NB4 (cell line): ENCODE measurements at regions not wholly inside any gene's neighbourhood (a gene's known extent, or its start where the extent isn't known, plus 50 kb on each side); places are given as distances from the start of the nearest gene placed in this dataset.
"Not testable (repeated sequence)": the region's sequence is repeated elsewhere in the genome, so short reads cannot be mapped to it uniquely, and the experiment has no call there.

Experiments
- DNase-seq: peaks from one replicate; pipeline ENCODE4 v3.0.0; 2010; ENCODE audit warnings: low read depth
- H3K4me3 ChIP-seq: one replicate; pipeline ENCODE4 v1.5.1; 2011; ENCODE audit warnings: mild to moderate bottlenecking, low read depth, low read length, moderate library complexity
- CTCF ChIP-seq: IDR thresholded peaks from one replicate; pipeline ENCODE4 v1.5.1; 2012; ENCODE audit warnings: low read depth, low read length
- MYC ChIP-seq: IDR thresholded peaks from 2 replicates; pipeline ENCODE4 v1.6.1; 2011; ENCODE audit warnings: low read depth, low read length
- POLR2A ChIP-seq: IDR thresholded peaks from 2 replicates; pipeline ENCODE4 v1.6.1; 2011; ENCODE audit warnings: mild to moderate bottlenecking; ENCODE audit not compliant: insufficient read length; ENCODE audit errors: extremely low read depth
- TF ChIP-seq, protein P1 (sequence below): IDR thresholded peaks from 2 replicates; pipeline ENCODE4 v1.6.1; 2011; ENCODE audit warnings: low read depth, low read length

- no peak for DNase-seq
- H3K4me3 ChIP-seq, result no peak overlapping the region
- TF ChIP-seq POLR2A, result no peak
- TF ChIP-seq CTCF, result no peak
- TF ChIP-seq, protein P1, sequence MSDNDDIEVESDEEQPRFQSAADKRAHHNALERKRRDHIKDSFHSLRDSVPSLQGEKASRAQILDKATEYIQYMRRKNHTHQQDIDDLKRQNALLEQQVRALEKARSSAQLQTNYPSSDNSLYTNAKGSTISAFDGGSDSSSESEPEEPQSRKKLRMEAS, result no peak
- no peak for TF ChIP-seq MYC
Observed at GRCh38 chr11:45745065-45745811, 59.7 kb upstream of the SLC35C1 start.

- no peak overlapping the region for H3K4me3 ChIP-seq
- TF ChIP-seq CTCF (no peak), MYC (no peak), POLR2A (no peak)
- TF ChIP-seq, protein P1, result no peak
- DNase-seq, result no peak
Observed at GRCh38 chr11:45743556-45744468, 61.1 kb upstream of the SLC35C1 start.

DNA sequence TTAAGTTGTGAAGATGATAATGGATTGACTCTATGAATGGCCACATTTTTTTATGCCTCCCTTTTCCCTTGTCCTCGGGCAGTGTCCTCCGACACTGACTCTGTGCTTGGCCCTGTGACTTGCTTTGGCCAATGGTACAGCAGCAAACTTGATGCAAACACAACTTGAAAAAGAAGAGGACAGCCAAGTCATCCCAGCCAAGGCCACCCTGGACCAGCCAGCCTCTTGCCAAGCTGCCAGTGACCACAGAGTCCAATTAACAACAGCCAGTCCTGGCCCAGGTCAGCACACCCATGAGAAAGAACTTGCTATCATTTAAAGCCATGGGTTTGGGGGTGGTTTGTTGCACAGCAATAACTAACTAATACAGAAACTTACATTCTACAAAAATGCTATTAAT is 63.4 kb upstream of the SLC35C1 start:
- no peak for DNase-seq
- TF ChIP-seq MYC, result no peak
- TF ChIP-seq, protein P1, result no peak
- TF ChIP-seq POLR2A, result no peak
- no peak for TF ChIP-seq CTCF
- no peak overlapping the region for H3K4me3 ChIP-seq

- H3K4me3 ChIP-seq, result no peak overlapping the region
- no peak for DNase-seq
- TF ChIP-seq POLR2A (no peak), MYC (no peak), CTCF (no peak)
- TF ChIP-seq, protein P1, result no peak
Observed at GRCh38 chr11:45741032-45741431, 63.9 kb upstream of the SLC35C1 start.

GRCh38 chr11:45739866-45740265 is 65.1 kb upstream of the SLC35C1 start:
- H3K4me3 ChIP-seq, result no peak overlapping the region
- no peak for DNase-seq
- TF ChIP-seq CTCF, result no peak

GRCh38 chr11:45739071-45739470 is 65.9 kb upstream of the SLC35C1 start:
- not testable (repeated sequence) for H3K4me3 ChIP-seq

GRCh38 chr11:45738194-45738593 is 66.8 kb upstream of the SLC35C1 start:
- DNase-seq, result not testable (repeated sequence)

More at GRCh38 chr11:45739071-45739470, 65.9 kb upstream of the SLC35C1 start:
- not testable (repeated sequence) for DNase-seq

More at GRCh38 chr11:45738194-45738593, 66.8 kb upstream of the SLC35C1 start:
- not testable (repeated sequence) for H3K4me3 ChIP-seq
